ENCODE measurements at regions not wholly inside any gene's neighbourhood (a gene's known extent, or its start where the extent isn't known, plus 50 kb on each side); places are given as distances from the start of the nearest gene placed in this dataset.
"Not testable (repeated sequence)": the region's sequence is repeated elsewhere in the genome, so short reads cannot be mapped to it uniquely, and the experiment has no call there.

DNA sequence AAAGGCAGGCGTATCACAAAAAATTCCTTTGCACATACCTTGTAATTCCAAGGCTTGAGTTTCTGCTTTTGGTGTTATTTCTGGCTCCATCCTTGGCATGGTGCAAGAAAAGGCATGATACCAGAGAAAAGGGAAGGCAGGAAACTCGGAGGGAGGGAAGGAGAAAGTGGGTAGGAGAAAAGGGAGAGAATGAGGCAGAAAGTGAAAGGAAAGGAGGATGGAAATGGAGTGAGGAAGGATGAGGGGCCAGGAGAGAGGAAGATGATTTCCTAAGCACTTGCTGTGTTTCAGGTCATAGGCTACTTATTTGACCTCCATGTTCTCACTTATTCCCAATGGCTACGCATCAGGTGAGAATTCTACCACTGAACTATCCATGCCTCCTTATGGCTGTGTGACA, 110.8 kb upstream of the JCAD start:
- no peaks in the 10 kb centered on the region for H3K9me3 ChIP-seq (ENCODE audit: low read length)
- no peaks in the 10 kb centered on the region for H3K4me1 ChIP-seq (ENCODE audit: insufficient read depth, low read length, severe bottlenecking)
- H3K79me2 ChIP-seq (ENCODE audit: insufficient read depth, low read length): no peaks in the 10 kb centered on the region
- H3K9me2 ChIP-seq (ENCODE audit: low read depth, low read length): no peaks in the 10 kb centered on the region
- H3K27me3 ChIP-seq (ENCODE audit: insufficient read depth, low read length): no peaks in the 10 kb centered on the region
- no peak overlapping the region for H3K4me3 ChIP-seq (ENCODE audit: low read depth, low read length, poor library complexity, severe bottlenecking)
- TF ChIP-seq, protein P1, sequence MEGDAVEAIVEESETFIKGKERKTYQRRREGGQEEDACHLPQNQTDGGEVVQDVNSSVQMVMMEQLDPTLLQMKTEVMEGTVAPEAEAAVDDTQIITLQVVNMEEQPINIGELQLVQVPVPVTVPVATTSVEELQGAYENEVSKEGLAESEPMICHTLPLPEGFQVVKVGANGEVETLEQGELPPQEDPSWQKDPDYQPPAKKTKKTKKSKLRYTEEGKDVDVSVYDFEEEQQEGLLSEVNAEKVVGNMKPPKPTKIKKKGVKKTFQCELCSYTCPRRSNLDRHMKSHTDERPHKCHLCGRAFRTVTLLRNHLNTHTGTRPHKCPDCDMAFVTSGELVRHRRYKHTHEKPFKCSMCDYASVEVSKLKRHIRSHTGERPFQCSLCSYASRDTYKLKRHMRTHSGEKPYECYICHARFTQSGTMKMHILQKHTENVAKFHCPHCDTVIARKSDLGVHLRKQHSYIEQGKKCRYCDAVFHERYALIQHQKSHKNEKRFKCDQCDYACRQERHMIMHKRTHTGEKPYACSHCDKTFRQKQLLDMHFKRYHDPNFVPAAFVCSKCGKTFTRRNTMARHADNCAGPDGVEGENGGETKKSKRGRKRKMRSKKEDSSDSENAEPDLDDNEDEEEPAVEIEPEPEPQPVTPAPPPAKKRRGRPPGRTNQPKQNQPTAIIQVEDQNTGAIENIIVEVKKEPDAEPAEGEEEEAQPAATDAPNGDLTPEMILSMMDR (IDR thresholded peaks at IDR 0.05; ENCODE audit: low read length): no peak
- TF ChIP-seq EZH2 (IDR thresholded peaks at IDR 0.05; ENCODE audit: borderline replicate concordance, low read length): no peak
- no peaks in the 10 kb centered on the region for H3K36me3 ChIP-seq (ENCODE audit: insufficient read depth, low read length)
- no peaks in the 10 kb centered on the region for H4K20me1 ChIP-seq (ENCODE audit: insufficient read depth, low read length)
- H3K4me2 ChIP-seq (ENCODE audit: low read length): no peak overlapping the region
- H3F3A ChIP-seq (ENCODE audit: insufficient read depth, low read length): no peaks in the 10 kb centered on the region
- H2AFZ ChIP-seq (ENCODE audit: low read length): no peak overlapping the region
- H3K27ac ChIP-seq (ENCODE audit: low read depth, low read length, poor library complexity, severe bottlenecking): no peak overlapping the region
- H3K9ac ChIP-seq (ENCODE audit: low read length): no peak overlapping the region

DNA sequence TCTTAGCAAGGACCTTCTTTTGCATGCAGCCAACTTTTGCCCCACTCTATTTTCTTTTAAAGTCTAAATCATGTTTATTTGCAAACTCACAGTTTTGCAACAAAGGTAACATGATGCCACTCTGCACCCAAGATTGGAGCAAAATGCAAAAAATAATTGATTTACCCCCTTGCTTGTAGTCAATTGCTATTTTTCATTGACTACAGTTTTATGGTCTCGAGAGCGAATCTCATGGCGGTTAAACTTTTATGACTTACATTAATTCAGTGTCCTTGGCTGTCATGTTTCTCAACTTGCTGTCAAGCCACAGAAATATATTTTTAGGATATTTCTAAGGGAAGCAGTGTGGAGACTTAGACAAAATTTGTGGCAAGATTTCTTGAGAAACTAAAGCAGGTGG, 110.0 kb upstream of the JCAD start:
- Histone ChIP-seq H3K36me3 (ENCODE audit: insufficient read depth, low read length) (no peaks in the 10 kb centered on the region), H3K27me3 (ENCODE audit: insufficient read depth, low read length) (no peaks in the 10 kb centered on the region), H3K9ac (ENCODE audit: low read length) (no peak overlapping the region), H3K4me2 (ENCODE audit: low read length) (no peak overlapping the region), H3K9me2 (ENCODE audit: low read depth, low read length) (no peaks in the 10 kb centered on the region), H3F3A (ENCODE audit: insufficient read depth, low read length) (no peaks in the 10 kb centered on the region), H4K20me1 (ENCODE audit: insufficient read depth, low read length) (no peaks in the 10 kb centered on the region), H3K4me3 (ENCODE audit: low read depth, low read length, poor library complexity, severe bottlenecking) (no peak overlapping the region), H3K79me2 (ENCODE audit: insufficient read depth, low read length) (no peaks in the 10 kb centered on the region), H2AFZ (ENCODE audit: low read length) (no peak overlapping the region), H3K9me3 (ENCODE audit: low read length) (no peaks in the 10 kb centered on the region), H3K27ac (ENCODE audit: low read depth, low read length, poor library complexity, severe bottlenecking) (no peak overlapping the region), H3K4me1 (ENCODE audit: insufficient read depth, low read length, severe bottlenecking) (no peaks in the 10 kb centered on the region)
- TF ChIP-seq, protein P1 (IDR thresholded peaks at IDR 0.05; ENCODE audit: low read length): no peak
- no peak for TF ChIP-seq EZH2 (IDR thresholded peaks at IDR 0.05; ENCODE audit: borderline replicate concordance, low read length)

DNA sequence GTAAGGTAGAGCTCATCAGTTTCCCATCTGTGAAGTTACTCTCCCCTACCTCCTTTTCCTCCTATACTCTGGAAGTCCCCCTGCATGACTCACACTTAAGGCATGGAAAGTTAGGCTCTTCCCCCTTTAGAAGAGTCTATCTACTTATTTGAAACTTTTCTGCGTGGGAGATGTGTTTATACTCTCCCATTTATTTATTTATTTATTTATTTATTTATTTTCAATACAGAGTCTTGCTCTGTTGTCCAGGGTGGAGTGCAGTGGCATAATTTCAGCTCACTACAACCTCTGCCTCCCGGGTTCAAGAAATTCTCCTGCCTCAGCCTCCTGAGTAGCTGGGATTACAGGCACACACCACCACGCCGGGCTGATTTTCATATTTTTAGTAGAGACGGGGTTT, 107.5 kb upstream of the JCAD start:
- no peaks in the 10 kb centered on the region for H3K9me2 ChIP-seq (ENCODE audit: low read depth, low read length)
- no peaks in the 10 kb centered on the region for H3K36me3 ChIP-seq (ENCODE audit: insufficient read depth, low read length)
- H3K4me3 ChIP-seq (ENCODE audit: low read depth, low read length, poor library complexity, severe bottlenecking): no peak overlapping the region
- H3F3A ChIP-seq (ENCODE audit: insufficient read depth, low read length): no peaks in the 10 kb centered on the region
- H3K9me3 ChIP-seq (ENCODE audit: low read length): no peaks in the 10 kb centered on the region
- H3K4me1 ChIP-seq (ENCODE audit: insufficient read depth, low read length, severe bottlenecking): no peaks in the 10 kb centered on the region
- no peak overlapping the region for H3K9ac ChIP-seq (ENCODE audit: low read length)
- H2AFZ ChIP-seq (ENCODE audit: low read length): no peak overlapping the region
- H4K20me1 ChIP-seq (ENCODE audit: insufficient read depth, low read length): no peaks in the 10 kb centered on the region
- no peaks in the 10 kb centered on the region for H3K27me3 ChIP-seq (ENCODE audit: insufficient read depth, low read length)
- no peak for TF ChIP-seq EZH2 (IDR thresholded peaks at IDR 0.05; ENCODE audit: borderline replicate concordance, low read length)
- no peaks in the 10 kb centered on the region for H3K79me2 ChIP-seq (ENCODE audit: insufficient read depth, low read length)
- H3K4me2 ChIP-seq (ENCODE audit: low read length): no peak overlapping the region
- no peak overlapping the region for H3K27ac ChIP-seq (ENCODE audit: low read depth, low read length, poor library complexity, severe bottlenecking)

DNA sequence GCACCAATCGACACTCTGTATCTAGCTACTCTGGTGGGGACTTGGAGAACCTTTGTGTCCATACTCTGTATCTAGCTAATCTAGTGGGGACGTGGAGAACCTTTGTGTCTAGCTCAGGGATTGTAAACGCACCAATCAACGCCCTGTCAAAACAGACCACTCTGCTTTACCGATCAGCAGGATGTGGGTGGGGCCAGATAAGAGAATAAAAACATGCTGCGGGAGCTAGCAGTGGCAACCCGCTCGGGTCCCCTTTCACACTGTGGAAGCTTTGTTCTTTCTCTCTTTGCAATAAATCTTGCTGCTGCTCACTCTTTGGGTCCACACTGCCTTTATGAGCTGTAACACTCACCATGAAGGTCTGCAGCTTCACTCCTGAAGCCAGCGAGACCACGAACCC, 104.0 kb upstream of the JCAD start:
- not testable (repeated sequence) for H4K20me1 ChIP-seq (ENCODE audit: insufficient read depth, low read length); H2AFZ ChIP-seq (ENCODE audit: low read length); H3K27ac ChIP-seq (ENCODE audit: low read depth, low read length, poor library complexity, severe bottlenecking); H3K9ac ChIP-seq (ENCODE audit: low read length); H3K4me2 ChIP-seq (ENCODE audit: low read length); H3K4me1 ChIP-seq (ENCODE audit: insufficient read depth, low read length, severe bottlenecking); H3K4me3 ChIP-seq (ENCODE audit: low read depth, low read length, poor library complexity, severe bottlenecking); H3K36me3 ChIP-seq (ENCODE audit: insufficient read depth, low read length); H3K9me3 ChIP-seq (ENCODE audit: low read length); H3F3A ChIP-seq (ENCODE audit: insufficient read depth, low read length); H3K9me2 ChIP-seq (ENCODE audit: low read depth, low read length); H3K79me2 ChIP-seq (ENCODE audit: insufficient read depth, low read length); H3K27me3 ChIP-seq (ENCODE audit: insufficient read depth, low read length)

DNA sequence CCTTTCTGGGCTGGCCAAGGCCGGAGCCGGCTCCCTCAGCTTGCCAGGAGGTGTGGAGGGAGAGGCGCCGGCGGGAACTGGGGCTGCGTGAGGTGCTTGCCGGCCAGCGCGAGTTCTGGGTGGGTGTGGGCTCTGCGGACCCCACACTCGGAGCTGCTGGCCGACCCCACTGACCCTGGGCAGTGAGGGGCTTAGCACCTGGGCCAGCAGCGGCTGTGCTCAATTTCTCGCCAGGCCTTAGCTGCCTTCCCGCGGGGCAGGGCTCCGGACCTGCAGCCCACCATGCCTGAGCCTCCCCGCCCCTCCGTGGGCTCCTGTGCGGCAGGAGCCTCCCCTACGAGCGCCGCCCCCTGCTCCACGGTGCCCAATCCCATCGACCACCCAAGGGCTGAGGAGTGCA, 103.4 kb upstream of the JCAD start:
- not testable (repeated sequence) for H3K9me2 ChIP-seq (ENCODE audit: low read depth, low read length); H3K4me2 ChIP-seq (ENCODE audit: low read length); H4K20me1 ChIP-seq (ENCODE audit: insufficient read depth, low read length); H3K27ac ChIP-seq (ENCODE audit: low read depth, low read length, poor library complexity, severe bottlenecking); H2AFZ ChIP-seq (ENCODE audit: low read length); H3K9me3 ChIP-seq (ENCODE audit: low read length); H3K27me3 ChIP-seq (ENCODE audit: insufficient read depth, low read length); H3K4me3 ChIP-seq (ENCODE audit: low read depth, low read length, poor library complexity, severe bottlenecking); H3K4me1 ChIP-seq (ENCODE audit: insufficient read depth, low read length, severe bottlenecking); H3F3A ChIP-seq (ENCODE audit: insufficient read depth, low read length); H3K9ac ChIP-seq (ENCODE audit: low read length); H3K36me3 ChIP-seq (ENCODE audit: insufficient read depth, low read length); H3K79me2 ChIP-seq (ENCODE audit: insufficient read depth, low read length)
